IPS-18a (cell line): ENCODE measurements at regions not wholly inside any gene's neighbourhood (a gene's known extent, or its start where the extent isn't known, plus 50 kb on each side); places are given as distances from the start of the nearest gene placed in this dataset.

Source experiments
- H3K27ac ChIP-seq: one replicate; pipeline ENCODE4 v1.5.1; 2013; ENCODE audit warnings: low read length
- H3K27me3 ChIP-seq: one replicate; pipeline ENCODE4 v1.6.1; 2013; ENCODE audit warnings: mild to moderate bottlenecking, low read length; ENCODE audit not compliant: control insufficient read depth, insufficient read depth
- H3K36me3 ChIP-seq: one replicate; pipeline ENCODE4 v1.6.1; 2013; ENCODE audit warnings: low read depth, low read length; ENCODE audit not compliant: control insufficient read depth
- H3K4me1 ChIP-seq: one replicate; pipeline ENCODE4 v1.6.1; 2013; ENCODE audit warnings: low read depth, low read length; ENCODE audit not compliant: control insufficient read depth
- H3K4me3 ChIP-seq: one replicate; pipeline ENCODE4 v1.5.1; 2013; ENCODE audit warnings: low read length
- H3K9ac ChIP-seq: one replicate; pipeline ENCODE4 v1.6.1; 2013; ENCODE audit warnings: mild to moderate bottlenecking, low read length, moderate library complexity
- H3K9me3 ChIP-seq: one replicate; pipeline ENCODE4 v1.6.1; 2013; ENCODE audit warnings: low read depth, low read length; ENCODE audit not compliant: control insufficient read depth

DNA sequence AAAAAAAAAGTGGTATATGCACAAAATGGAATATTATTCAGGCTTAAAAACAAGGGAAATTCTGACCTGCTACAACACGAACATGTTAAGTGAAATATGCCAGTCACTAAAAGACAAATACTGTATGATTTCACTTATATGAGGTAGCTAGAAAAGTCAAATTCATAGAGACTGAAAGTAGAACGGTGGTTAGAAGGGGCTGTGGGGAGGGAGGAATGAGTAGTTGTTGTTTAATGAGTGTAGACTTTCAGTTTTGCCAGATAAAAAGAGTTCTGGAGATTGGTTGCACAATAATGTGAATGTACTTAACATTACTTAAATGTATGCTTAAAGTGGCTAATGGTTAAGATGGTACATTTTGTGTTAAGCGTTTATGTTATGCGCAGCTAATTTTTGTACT lies 79.5 kb upstream of the IL12B start:
- Histone ChIP-seq H3K27me3 (no peaks in the 10 kb centered on the region), H3K4me3 (no peak overlapping the region), H3K36me3 (no peaks in the 10 kb centered on the region), H3K9me3 (no peaks in the 10 kb centered on the region), H3K4me1 (peaks cover 13% of the 10 kb centered on the region), H3K27ac (no peak overlapping the region), H3K9ac (no peak overlapping the region)

DNA sequence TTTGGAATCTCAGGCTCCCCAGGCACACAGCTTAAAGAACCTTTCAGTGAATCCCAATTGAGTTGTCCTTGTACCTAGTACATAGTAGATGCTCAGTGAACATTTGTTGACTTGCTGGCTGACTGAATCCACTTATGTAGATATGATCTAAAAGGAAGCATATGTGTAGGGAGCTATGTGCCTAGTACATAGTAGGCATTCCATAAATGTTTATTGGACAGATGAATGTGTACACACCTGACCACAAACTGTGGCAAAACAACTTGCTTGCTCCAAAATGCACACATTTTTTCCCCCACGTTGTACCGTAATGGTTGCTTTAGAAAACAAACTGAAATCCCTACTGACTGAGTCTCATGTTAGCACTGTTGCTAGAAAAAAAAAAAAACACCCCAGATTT lies 80.2 kb upstream of the IL12B start:
- Histone ChIP-seq H3K4me3 (no peak overlapping the region), H3K27ac (no peak overlapping the region), H3K36me3 (no peaks in the 10 kb centered on the region), H3K9me3 (no peaks in the 10 kb centered on the region), H3K4me1 (peaks cover 13% of the 10 kb centered on the region), H3K27me3 (no peaks in the 10 kb centered on the region), H3K9ac (no peak overlapping the region)

DNA sequence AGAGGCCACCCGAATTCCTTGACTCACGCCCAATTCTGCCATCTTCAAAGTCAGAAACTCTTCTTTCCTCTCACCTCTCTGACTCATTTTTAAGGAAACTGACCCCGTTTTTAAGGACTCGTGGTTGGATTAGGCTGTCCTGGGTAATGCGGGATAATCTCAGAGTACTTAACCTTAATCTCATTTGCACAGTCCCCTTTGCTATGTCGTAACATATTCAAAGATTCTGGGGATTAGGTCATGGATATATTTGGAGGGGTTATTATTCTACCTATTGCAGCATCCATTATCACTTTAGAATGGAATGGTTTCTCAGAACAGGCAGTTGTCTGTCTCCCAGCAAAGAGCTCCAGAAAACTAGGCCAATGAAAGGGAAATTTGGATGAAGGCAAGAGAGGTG lies 80.8 kb upstream of the IL12B start:
- H3K27ac ChIP-seq: no peak overlapping the region

DNA sequence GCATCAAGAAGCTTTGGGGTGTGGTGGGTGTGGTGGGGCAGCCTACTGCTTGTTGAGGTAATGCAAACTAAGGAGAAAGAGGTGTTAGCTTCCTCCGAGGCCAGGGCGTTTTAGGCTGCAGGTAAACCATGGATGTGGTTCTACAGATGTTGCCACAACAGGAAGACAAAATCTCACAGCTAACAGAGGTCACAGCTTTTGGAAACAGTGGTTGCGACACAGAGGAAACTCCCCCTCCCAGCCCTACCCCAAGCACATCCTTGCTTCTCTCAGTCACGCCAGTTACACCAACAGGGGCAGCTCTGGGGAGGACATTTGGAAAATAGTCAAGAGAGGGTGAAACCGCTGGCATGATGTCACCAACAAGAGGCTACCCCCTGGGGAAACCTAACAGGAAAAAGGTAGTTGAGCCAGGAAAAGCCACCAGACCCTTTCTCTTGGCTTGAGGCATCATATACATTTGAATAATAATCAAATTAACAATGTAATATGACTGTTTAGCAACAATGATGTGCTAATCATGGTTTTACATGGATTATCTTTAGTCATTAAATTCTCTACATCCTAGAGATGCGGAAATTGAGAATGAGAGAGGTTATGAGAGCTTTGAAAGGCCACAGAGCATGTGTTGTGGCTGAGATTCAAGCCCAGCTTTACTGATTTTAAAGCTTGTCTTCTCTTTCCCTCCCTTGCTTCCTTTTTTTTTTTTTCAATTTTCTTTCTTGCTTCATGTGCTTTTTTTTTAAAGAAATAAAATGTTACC lies 82.2 kb upstream of the IL12B start:
- Histone ChIP-seq H3K4me1 (peaks cover 7% of the 10 kb centered on the region), H3K4me3 (no peak overlapping the region), H3K36me3 (no peaks in the 10 kb centered on the region), H3K27ac (no peak overlapping the region), H3K9ac (no peak overlapping the region), H3K9me3 (no peaks in the 10 kb centered on the region), H3K27me3 (no peaks in the 10 kb centered on the region)

More for the DNA sequence above, 80.8 kb upstream of the IL12B start:
- no peaks in the 10 kb centered on the region for H3K9me3 ChIP-seq
- H3K9ac ChIP-seq: no peak overlapping the region
- no peak overlapping the region for H3K4me3 ChIP-seq
- no peaks in the 10 kb centered on the region for H3K27me3 ChIP-seq
- H3K4me1 ChIP-seq: peaks cover 7% of the 10 kb centered on the region
- no peaks in the 10 kb centered on the region for H3K36me3 ChIP-seq

DNA sequence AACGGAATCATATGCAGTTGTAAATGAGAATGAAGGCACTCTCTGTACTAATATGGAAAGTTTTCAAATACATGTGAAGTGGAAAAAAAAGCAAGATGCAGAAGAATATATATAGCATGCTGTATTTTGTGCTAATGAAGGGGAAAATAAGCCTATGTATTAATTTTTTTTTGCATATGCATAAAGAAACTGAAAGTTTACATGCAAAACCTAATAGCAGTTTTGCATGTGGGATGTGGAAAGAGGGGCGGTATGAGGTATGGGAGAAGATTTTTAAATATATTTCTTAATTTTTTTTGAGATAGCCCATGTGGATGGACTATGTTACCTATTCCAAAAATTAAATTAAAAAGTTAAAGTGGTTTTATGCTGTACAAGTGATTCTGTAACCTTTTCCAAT lies 83.7 kb upstream of the IL12B start:
- no peak overlapping the region for H3K9ac ChIP-seq
- H3K27me3 ChIP-seq: no peaks in the 10 kb centered on the region
- H3K9me3 ChIP-seq: no peaks in the 10 kb centered on the region
- no peak overlapping the region for H3K4me3 ChIP-seq
- H3K36me3 ChIP-seq: no peaks in the 10 kb centered on the region
- peaks cover 7% of the 10 kb centered on the region for H3K4me1 ChIP-seq
- H3K27ac ChIP-seq: no peak overlapping the region

DNA sequence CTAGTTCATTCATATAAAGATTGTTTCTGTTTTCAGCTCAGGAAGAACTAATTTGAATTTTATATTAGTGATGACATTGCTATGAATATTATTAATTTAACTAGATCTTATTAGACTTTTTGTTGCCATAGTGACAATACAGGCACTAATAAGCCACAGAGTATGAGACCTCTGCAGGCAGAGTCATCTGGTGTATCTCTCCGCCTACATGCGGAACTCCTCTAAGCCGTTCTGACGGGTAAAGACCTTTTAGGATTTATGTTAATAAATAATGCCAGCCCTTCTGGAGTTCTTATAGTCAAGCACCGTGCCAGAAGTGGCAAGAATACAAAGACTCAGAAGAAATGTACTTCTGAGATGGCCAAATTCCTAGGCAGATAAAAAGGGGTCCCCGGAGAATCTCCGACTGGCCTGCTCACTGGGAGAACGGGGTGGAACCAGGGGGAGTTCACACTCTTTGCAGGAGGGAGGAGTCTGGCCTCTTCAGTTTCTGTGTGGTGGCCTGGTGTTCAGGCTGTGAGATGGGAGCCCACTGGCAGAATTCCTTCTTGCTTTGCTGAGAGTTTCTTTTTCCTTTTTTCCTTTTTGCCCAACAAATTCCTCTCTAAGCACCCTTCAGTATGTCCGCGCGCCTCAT lies 85.1 kb upstream of the IL12B start:
- H3K4me3 ChIP-seq: no peak overlapping the region

DNA sequence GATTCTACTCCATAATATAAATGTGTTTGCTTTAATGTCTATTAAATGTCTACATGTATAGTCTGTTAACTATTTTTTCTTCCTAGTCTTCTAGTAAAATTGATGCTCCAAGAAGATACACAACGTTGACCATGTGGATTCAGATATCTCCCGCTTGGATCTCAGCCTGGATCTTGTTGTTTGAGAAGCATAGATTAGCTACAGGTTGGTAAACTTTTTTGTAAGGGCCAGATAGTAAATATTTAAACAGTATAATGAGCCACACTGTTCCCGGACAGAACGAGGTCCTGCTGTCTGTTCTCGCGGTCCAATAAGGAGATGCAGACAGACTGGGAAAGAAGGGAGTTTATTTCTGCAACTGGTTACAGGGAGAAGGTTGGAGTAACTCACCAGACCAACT lies 86.2 kb upstream of the IL12B start:
- H3K36me3 ChIP-seq: no peaks in the 10 kb centered on the region
- H3K9ac ChIP-seq: no peak overlapping the region
- peaks cover 7% of the 10 kb centered on the region for H3K4me1 ChIP-seq
- no peak overlapping the region for H3K4me3 ChIP-seq
- H3K9me3 ChIP-seq: no peaks in the 10 kb centered on the region
- H3K27ac ChIP-seq: no peak overlapping the region
- no peaks in the 10 kb centered on the region for H3K27me3 ChIP-seq

More for the DNA sequence above, 85.1 kb upstream of the IL12B start:
- Histone ChIP-seq H3K27me3 (no peaks in the 10 kb centered on the region), H3K27ac (no peak overlapping the region), H3K9ac (no peak overlapping the region), H3K36me3 (no peaks in the 10 kb centered on the region), H3K9me3 (no peaks in the 10 kb centered on the region), H3K4me1 (peaks cover 7% of the 10 kb centered on the region)

DNA sequence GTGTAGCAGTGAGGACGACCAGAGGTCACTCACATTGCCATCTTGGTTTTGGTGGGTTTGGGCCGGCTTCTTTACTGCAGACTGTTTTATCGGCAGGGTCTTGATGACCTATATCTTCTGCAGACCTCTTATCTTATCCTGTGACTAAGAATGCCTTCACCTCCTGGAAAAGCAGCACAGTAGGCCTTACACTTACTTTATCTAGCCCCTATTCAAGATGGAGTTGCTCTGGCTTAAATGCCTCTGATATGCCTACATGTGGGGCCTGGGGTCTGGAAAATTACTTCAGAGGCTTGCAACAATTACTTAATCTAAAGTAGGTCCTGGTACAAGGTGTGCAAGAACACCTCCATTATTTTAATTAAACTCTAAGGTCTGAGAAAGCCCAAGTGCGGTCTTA lies 86.9 kb upstream of the IL12B start:
- Histone ChIP-seq H3K9ac (no peak overlapping the region), H3K27ac (no peak overlapping the region), H3K36me3 (no peaks in the 10 kb centered on the region)

DNA sequence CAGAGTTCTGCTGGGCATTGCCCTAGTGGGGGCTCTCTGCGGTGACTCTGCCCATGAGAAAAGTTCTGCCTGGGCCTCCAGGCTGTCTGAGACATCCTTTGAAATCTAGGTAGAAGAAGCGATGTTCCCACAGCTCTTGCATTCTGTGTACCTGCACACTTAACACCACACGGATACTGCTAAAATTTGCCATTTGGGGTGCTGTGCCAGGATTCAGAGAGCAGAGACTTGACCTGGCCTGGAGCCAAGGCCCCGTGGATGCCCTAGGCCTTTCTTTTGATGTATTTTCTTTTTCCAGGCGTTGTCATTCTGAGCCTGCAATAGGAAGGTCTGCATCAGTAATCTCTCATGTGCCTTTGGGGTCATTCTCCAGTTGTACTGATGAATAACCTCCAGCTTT lies 89.3 kb upstream of the IL12B start:
- Histone ChIP-seq H3K27ac (no peak overlapping the region), H3K9ac (no peak overlapping the region), H3K36me3 (no peaks in the 10 kb centered on the region), H3K4me1 (no peaks in the 10 kb centered on the region), H3K9me3 (no peaks in the 10 kb centered on the region), H3K27me3 (no peaks in the 10 kb centered on the region), H3K4me3 (no peak overlapping the region)

More for the DNA sequence above, 86.9 kb upstream of the IL12B start:
- Histone ChIP-seq H3K4me1 (peaks cover 6% of the 10 kb centered on the region), H3K4me3 (no peak overlapping the region), H3K27me3 (no peaks in the 10 kb centered on the region), H3K9me3 (no peaks in the 10 kb centered on the region)

DNA sequence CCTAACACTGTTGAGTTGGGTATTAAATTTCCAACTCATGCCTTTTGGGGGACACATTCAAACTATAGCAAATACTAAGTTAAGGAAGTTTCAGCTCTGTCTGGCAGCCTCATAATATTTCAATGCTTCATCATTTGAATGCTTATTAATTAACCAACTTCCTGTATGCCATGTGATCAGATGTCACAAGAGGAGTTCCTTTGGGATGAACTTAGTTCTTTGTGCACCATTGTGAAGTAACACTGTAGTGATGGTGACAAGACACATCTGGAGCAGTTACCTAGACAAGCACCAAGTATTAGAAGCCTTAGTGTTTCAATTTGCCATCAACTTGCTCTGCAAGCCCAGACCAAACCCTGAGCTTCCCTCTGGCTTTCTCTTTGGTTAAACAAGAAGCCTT lies 90.7 kb upstream of the IL12B start:
- Histone ChIP-seq H3K36me3 (no peaks in the 10 kb centered on the region), H3K27me3 (no peaks in the 10 kb centered on the region), H3K4me3 (no peak overlapping the region), H3K4me1 (no peaks in the 10 kb centered on the region), H3K27ac (no peak overlapping the region), H3K9me3 (no peaks in the 10 kb centered on the region), H3K9ac (no peak overlapping the region)

DNA sequence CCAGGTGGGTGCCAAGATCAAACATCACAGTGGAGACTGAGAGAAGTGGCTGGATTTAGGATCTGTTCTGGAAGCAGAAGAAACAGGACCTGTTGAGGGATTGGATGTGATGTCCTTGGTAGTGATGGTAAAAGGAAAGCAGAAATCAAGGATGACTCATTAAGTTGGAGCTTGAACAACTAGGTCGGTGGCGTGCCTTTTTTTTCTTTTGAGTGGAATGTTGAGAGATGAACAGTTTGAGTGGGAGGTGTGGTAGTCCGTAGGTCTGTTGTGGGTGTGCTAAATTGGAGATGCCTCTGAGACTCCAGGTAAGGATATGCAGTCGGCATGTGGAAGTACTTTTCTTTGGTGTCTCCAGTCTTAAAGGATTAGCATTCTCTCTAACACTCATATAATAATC lies 92.1 kb upstream of the IL12B start:
- Histone ChIP-seq H3K27ac (no peak overlapping the region), H3K4me1 (no peaks in the 10 kb centered on the region), H3K4me3 (no peak overlapping the region), H3K9ac (no peak overlapping the region), H3K9me3 (no peaks in the 10 kb centered on the region), H3K36me3 (no peaks in the 10 kb centered on the region), H3K27me3 (no peaks in the 10 kb centered on the region)

DNA sequence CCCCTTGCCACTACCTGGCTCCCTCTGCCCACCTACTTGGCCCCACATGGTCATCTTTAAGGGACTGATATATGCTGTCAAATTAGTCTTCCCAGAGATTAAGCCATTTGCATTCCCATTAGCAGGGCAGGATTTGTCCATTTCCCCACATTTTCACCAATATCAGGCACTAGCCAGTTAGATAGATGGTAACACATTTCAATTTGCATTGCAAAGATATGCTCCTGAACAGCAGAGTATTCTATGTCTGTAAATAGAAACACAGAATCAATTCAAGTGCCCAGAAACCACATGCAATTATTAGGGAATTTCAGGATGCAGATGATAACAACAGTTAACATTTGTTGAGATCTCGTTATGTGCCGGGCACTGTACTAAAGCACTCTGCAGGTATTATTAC lies 92.6 kb upstream of the IL12B start:
- no peaks in the 10 kb centered on the region for H3K4me1 ChIP-seq
- H3K27me3 ChIP-seq: no peaks in the 10 kb centered on the region
- H3K4me3 ChIP-seq: no peak overlapping the region
- H3K27ac ChIP-seq: no peak overlapping the region
- H3K9me3 ChIP-seq: no peaks in the 10 kb centered on the region
- no peak overlapping the region for H3K9ac ChIP-seq
- H3K36me3 ChIP-seq: no peaks in the 10 kb centered on the region
